GM11168 (cell line): ENCODE measurements at regions not wholly inside any gene's neighbourhood (a gene's known extent, or its start where the extent isn't known, plus 50 kb on each side); places are given as distances from the start of the nearest gene placed in this dataset.
"Not testable (repeated sequence)": the region's sequence is repeated elsewhere in the genome, so short reads cannot be mapped to it uniquely, and the experiment has no call there.

Experiments used
- in situ Hi-C: fragments of 300-500 bp; cut with MboI; formaldehyde crosslinking; loops from one replicate; pipeline ENCODE4 v1.12.0; 2022; ENCODE audit warnings: low sequenced_read_pairs; ENCODE audit not compliant: unreplicated experiment

DNA sequence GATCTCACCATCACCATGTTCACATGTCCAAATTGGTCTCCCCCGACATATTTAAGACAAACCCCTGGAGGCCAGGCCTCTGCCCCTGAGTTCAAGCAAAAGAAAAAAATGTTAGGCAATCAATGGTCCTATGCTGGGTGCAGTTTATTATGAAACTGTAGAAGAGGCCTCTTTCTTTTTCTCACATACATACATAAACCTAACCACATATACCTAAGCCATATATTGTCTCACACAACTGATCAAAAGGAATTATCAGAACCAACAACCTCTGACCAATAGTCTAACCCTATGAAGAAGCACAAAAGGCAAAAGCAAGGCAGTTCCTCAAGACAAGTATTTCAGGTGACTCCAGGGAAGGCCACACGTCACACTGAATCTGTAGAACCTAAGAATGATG lies 49.9 kb downstream of the ILRUN start:
- in situ Hi-C loops = no loop called here

DNA sequence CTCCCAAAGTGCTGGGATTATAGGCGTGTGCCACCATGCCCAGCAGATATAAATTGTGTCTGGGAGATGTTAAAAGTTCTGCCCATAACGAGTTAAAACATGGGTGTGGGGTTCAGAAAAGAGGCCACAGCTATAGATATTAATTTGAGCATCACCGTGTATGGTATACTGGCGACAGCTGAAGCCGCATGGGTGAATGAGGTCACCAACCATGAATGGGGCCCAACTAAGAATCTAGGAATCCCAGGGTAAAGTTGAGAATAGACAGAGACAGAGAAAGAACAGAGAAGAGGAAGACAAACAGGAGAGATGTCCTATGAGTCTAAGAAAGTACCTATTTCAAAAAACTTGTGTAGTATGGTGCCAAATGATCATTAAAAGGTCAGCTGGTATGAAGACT lies 50.9 kb downstream of the ILRUN start:
- in situ Hi-C loops = no loop called here

DNA sequence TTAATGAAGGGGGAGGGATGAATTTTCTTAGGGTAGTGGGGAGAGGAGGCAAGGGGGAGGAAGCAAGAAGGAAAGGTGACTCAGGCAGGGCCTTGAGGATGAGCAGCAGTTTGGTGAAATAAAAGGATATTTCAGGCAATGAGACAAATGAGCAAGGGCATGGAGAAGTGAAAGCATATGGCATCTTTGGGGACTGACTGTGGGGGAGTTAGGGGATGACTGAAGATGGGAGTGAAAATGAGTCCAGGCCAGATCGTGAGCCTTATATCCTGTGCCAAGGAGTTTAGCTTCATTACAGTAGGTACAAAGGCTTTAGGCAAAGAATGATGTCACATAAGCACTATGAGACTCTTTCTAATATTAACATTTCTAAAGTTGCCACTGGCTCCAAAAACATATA lies 51.9 kb downstream of the ILRUN start:
- in situ Hi-C loops = no loop called here

DNA sequence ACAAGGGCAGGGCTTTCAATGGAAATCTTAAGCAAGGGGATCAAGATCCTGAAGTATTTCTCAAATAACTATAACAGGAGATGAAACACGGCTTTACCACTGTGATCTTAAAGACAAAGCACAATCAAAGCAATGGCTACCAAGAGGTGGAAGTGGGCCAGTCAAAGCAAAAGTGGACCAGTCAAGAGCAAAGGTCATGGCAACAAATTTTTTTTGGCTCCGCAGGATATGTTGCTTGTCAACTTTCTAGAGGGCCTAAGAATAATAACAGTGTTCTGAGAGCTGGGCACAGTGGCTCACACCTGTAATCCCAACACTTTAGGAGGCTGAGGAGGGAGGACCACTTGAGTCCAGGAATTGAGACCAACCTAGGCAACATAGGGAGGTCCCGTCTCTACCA lies 54.1 kb downstream of the ILRUN start:
- in situ Hi-C loops = no loop called here

- in situ Hi-C loops = not testable (repeated sequence)
These were observed 56.3 kb downstream of the ILRUN start for GRCh38 chr6:34640074-34640849.

DNA sequence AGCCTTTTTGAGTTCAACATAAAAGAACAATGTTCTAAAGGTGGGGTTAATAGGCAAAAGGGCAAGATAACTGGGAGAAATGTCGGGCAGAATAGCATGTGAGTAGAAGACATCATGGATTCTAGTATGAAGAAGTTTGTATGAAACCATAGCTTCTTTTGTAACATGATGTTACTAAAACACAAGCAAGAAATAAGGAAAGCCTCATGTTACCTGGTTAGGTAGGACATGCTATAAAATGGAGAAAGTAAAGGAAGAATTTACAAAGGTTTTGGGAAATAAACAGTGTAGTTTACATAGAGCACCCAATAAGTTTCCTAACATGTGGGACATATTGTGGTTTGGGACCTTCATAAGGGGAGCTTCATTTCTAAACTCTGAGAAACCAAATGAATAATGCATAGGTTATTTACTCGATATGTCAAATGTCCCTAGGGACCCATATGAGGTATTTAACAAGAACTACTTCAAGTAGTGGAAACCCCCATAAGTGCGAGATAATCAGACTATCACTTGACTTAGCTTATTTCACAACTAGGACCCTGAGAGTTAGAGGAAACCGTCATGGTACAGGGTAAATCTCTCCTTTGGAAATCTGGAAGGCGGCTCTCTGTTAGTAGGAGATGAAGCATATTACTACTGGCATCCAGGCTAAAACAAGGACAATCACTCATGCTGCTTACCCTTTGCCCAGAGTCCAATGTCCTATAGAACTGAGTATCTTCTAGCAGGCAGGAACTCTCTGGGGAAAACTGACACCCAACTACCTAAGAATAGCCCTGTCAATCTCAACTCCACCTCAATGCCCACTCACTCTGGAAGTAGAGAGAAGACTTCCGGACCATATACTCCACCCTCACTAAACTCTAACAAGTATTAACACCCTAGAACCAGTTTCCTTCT lies 57.5 kb downstream of the ILRUN start:
- in situ Hi-C loops = no loop called here

DNA sequence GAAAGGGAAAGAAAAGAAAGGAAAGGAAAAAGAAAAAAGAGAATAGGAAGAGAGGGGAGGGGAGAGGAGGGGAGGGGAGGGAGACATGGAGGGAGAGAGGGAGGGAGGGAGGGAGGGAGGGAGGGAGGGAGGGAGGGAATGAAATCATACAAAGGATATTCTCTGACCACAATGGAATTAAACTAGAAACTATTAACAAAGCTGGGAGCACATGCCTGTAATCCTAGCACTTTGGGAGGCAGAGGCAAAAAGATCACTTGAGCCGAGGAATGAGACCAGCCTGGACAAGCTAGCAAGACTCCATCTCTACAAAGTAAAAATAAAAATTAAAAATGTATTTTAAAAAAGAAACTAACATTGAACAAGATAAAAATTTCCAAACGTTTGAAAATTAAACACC lies 62.8 kb downstream of the ILRUN start:
- in situ Hi-C loops = no loop called here

DNA sequence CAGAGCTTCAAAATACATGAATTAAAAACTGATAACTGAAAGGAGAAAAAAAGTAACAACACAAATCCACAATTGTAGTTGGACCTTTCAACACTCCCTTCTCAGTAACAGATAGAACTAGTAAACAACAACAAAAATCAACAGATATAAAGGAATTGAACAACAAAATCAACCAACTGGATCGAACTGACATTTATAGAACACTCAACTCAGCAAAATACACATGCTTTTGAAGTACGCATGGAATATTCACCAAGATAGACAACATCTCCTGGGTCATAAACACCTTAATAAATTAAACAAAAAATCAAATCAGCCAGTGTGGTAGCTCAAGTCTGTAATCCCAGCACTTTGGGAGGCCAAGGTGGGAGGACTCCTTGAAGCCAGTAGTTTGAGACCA lies 63.3 kb downstream of the ILRUN start:
- in situ Hi-C loops = no loop called here

GRCh38 chr6:34630040-34630439 lies 66.5 kb downstream of the ILRUN start:
- in situ Hi-C loops = no loop called here

- in situ Hi-C loops = no loop called here
These were observed 69.3 kb downstream of the ILRUN start for GRCh38 chr6:34627296-34627695.

DNA sequence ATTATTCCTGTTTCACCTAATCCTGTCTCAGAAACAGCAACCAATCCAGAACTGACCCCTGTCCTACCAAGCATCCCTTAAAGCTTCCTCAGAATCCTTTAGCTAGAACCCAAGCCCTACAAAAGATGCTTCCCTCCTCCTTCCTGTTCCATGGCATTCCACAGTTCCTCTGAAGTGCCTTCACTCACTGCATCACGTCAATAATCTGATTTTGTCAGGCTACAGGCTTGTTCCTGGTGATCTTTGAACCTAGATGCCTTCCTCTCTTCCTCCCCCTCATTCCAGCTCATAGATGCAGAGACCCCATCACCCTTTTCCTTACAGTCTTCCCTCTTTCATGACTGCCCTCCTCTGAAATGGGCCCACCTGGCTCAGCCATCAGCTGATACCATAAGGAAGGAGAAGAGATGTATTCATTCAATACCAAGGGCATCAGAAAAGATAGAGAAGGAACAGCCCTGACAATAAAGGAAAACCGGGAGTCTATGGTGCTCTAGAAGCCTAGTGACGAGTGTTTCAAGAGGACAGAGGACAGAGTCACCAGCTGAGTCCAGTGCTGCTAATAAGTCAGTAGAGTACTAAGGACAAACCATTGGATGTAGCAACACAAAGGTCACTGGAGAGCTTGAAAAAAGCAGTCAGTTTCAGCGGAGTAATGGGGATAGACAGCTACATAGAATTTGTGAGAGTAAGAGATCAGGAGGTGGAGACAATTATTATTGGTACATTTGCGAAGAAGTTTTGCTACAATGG lies 62.5 kb upstream of the SPDEF start:
- in situ Hi-C loops = loop anchor here (25.0 kb wide), 1 partner anchor 381 kb away; the partner anchor contains the start of genes HMGA1 and SMIM29

- in situ Hi-C loops = loop anchor here (25.0 kb wide), 1 partner anchor 380 kb away; the partner anchor contains the start of genes HMGA1 and SMIM29
These were observed 61.1 kb upstream of the SPDEF start for GRCh38 chr6:34617231-34617630.

DNA sequence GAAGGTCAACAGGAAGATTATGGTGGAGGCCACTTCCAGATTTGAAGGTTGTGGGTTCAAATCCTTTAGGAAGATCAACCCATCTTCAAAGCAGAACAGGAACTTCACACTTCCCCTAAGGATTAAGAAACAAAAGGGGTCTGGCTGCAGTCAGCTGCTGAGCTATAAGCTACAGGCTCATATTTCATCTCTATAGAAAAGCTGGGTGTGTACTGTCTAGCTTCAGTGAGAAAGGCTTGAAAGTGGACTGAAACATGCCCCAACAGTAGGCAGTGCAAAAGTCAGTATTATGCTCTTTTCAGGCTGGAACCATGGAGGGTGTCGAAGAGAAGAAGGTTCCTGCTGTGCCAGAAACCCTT lies 60.1 kb upstream of the SPDEF start:
- in situ Hi-C loops = loop anchor here (25.0 kb wide), 1 partner anchor 379 kb away; the partner anchor contains the start of genes HMGA1 and SMIM29

- in situ Hi-C loops = loop anchor here (25.0 kb wide), 1 partner anchor 378 kb away; the partner anchor contains the start of genes HMGA1 and SMIM29
These were observed 59.6 kb upstream of the SPDEF start for GRCh38 chr6:34615574-34616226.

DNA sequence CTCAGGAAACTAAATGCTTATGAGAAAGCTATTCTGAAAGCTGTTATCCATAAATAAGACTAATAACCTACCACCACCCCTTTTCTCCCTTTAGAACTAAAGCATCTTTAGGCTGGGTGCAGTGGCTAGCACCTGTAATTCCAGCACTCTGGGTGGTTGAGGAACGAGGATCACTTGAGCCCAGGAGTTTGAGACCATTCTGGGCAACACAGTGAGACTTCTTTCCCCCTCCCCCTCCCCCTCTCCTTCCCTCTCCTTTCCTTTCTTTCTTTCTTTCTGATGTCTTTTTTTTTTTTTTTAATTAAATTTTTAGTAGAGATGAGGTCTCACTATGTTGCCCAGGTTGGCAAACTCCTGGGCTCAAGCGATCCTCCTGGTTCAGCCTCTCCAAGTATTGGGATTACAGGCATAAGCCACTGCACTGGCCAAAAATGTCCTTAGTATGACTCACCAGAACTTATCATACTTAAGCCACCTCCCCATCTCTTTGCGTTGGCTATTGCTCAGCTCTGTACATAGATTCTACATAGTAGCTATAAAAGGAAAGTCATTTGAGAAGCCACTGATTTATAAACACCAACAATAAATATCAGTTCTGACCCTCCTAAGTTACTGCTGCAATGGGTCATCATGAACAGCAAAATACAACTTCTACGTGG lies 54.8 kb upstream of the SPDEF start:
- in situ Hi-C loops = loop anchor here (25.0 kb wide), 1 partner anchor 374 kb away; the partner anchor contains the start of genes HMGA1 and SMIM29

DNA sequence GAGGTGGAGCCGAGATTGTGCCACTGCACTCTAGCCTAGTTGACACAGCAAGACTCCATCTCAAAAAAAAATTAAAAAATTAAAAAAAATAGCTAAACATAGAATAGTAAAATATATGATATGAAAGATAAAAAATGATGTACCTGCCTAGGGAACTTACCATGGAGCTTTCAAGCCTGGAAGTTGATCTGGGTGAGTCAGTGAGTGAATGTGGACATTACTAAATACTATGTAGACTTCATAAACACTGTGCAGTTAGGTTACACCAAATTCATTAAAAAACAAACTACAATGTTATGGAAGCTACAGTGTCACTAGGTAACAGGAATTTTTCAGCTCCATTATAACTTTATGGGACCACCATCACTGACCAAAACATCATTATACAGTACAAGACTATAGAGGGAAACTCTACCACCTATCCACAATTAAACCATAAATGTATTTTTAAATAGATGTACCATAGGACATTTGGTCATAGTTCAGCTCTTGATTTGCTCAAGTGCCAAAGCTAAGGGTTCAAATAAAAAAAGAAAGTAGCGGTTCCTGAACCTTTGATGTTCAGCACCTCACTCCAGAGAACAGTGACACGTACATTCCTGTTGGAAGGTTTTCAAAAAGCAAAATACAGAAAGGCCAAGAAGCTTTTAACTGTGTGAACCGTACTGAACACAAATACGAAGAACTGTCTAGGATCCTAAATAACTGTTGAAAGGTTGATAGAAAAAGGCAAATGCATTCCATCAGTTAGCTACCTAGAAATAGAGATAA lies 52.4 kb upstream of the SPDEF start:
- in situ Hi-C loops = loop anchor here (25.0 kb wide), 1 partner anchor 371 kb away; the partner anchor contains the start of genes HMGA1 and SMIM29

DNA sequence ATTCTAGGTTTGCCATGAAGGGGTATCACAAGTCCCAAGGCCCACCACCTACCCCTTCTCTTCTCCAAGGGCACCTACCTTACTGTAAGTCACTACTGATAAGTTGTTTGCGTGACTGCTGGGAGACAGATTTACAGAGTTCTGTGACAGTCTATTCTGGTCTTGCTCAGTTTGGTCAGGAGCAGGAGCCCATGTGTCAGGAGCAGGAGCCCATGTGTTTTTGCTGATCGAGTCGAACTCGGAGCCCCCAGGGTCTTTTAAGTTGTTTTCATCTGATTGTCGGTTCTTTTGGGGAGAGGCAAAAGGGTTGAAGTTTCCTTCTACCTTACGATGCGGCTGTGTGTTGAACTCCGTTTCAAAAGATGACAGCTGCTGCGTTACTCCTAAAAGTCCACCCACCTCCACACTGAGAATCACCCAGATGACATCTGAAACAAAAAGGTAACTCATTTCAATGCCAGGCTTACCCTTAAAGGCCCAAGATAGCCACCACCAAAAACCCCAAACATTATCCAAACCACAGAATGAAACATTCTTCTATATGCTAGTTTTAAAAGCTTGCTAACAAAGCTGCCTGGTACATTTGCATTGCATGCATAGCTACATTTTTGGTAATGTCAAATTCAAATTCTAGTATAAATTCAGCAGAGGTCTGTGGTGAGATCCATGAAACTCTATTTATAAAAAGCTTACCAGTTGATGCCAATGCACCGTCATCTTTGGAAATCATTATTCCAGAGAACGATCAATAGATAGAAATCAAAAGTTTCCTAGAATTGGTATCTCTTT lies 50.5 kb upstream of the SPDEF start:
- in situ Hi-C loops = loop anchor here (25.0 kb wide), 1 partner anchor 369 kb away; the partner anchor contains the start of genes HMGA1 and SMIM29
